ENCODE measurements at regions not wholly inside any gene's neighbourhood (a gene's known extent, or its start where the extent isn't known, plus 50 kb on each side); places are given as distances from the start of the nearest gene placed in this dataset.

GRCh38 chr11:121802542-121802941 lies 313.5 kb downstream of the BLID start:
- TF ChIP-seq EGR1 (IDR thresholded peaks at IDR 0.05) = no peak
- no peak for TF ChIP-seq MAX (IDR thresholded peaks at IDR 0.05)
- no peak for TF ChIP-seq USF1 (IDR thresholded peaks at IDR 0.05)
- no peak for TF ChIP-seq EP300 (IDR thresholded peaks at IDR 0.05; ENCODE audit: borderline replicate concordance)
- TF ChIP-seq REST (IDR thresholded peaks at IDR 0.05; ENCODE audit: low read depth) = no peak
- no peak for TF ChIP-seq TAF1 (IDR thresholded peaks at IDR 0.05; ENCODE audit: low read depth)
- TF ChIP-seq NFIC (IDR thresholded peaks at IDR 0.05) = no peak
- TF ChIP-seq YY1 (IDR thresholded peaks at IDR 0.05; ENCODE audit: low read depth) = no peak
- TF ChIP-seq ZBTB7A (IDR thresholded peaks at IDR 0.05; ENCODE audit: low read depth) = no peak
